Keratinocyte (primary cell): ENCODE measurements at regions not wholly inside any gene's neighbourhood (a gene's known extent, or its start where the extent isn't known, plus 50 kb on each side); places are given as distances from the start of the nearest gene placed in this dataset.

Source experiments
- DNase-seq: peaks from one replicate; pipeline ENCODE4 v3.0.0-alpha.2; 2011; ENCODE audit warnings: low read depth, missing footprints, low spot score
- FAIRE-seq: peaks from 2 replicates; lab custom pipeline; 2011; peaks lifted over from hg19 to GRCh38; lab: Jason Lieb, UNC
- H2AFZ ChIP-seq: 2 replicates; pipeline ENCODE4 v1.6.0; 2012; ENCODE audit warnings: low read length, control low read depth, inconsistent platforms; ENCODE audit not compliant: control insufficient read depth
- H3K27ac ChIP-seq: 2 replicates; pipeline ENCODE4 v1.5.1; 2011; ENCODE audit warnings: low read length; ENCODE audit not compliant: control insufficient read depth, insufficient read depth
- H3K27me3 ChIP-seq: 3 replicates; pipeline ENCODE4 v1.6.0; 2011; ENCODE audit warnings: low read length; ENCODE audit not compliant: control insufficient read depth, insufficient read depth; ENCODE audit errors: extremely low read depth
- H3K36me3 ChIP-seq, 2 experiments: 2 replicates in 1 of 2; 3 replicates in 1 of 2; pipeline ENCODE4 v1.5.1; 2011; ENCODE audit warnings: low read length in 2 of 2, mild to moderate bottlenecking in 1 of 2; ENCODE audit not compliant: control insufficient read depth in 2 of 2, insufficient read depth in 2 of 2; ENCODE audit errors: extremely low read depth in 1 of 2
- H3K4me1 ChIP-seq: 3 replicates; pipeline ENCODE4 v1.5.1; 2011; ENCODE audit warnings: low read length; ENCODE audit not compliant: control insufficient read depth, insufficient read depth; ENCODE audit errors: extremely low read depth
- H3K4me2 ChIP-seq: 3 replicates; pipeline ENCODE4 v1.6.0; 2011; ENCODE audit warnings: low read depth, low read length; ENCODE audit not compliant: control insufficient read depth, insufficient read depth; ENCODE audit errors: extremely low read depth
- H3K4me3 ChIP-seq, 3 experiments: fragments of 200-600 bp in 1 of 3; sonication (generic) in 1 of 3; 2 replicates in 2 of 3; 3 replicates in 1 of 3; pipeline ENCODE4 v1.5.1; 2011 to 2016; ENCODE audit warnings: low read length in 3 of 3, mild to moderate bottlenecking in 3 of 3, control low read depth in 2 of 3, inconsistent platforms in 1 of 3, low read depth in 1 of 3, mixed read lengths in 1 of 3, mixed run types in 1 of 3, moderate library complexity in 1 of 3; ENCODE audit not compliant: control insufficient read depth in 2 of 3, insufficient read depth in 2 of 3; ENCODE audit errors: extremely low read depth in 1 of 3
- H3K79me2 ChIP-seq: 2 replicates; pipeline ENCODE4 v1.6.0; 2012; ENCODE audit warnings: low read length; ENCODE audit not compliant: control insufficient read depth, insufficient read depth
- H3K9ac ChIP-seq: 3 replicates; pipeline ENCODE4 v1.6.0; 2011; ENCODE audit warnings: low read length; ENCODE audit not compliant: control insufficient read depth, insufficient read depth; ENCODE audit errors: extremely low read depth
- H3K9me1 ChIP-seq: 3 replicates; pipeline ENCODE4 v1.6.0; 2011; ENCODE audit warnings: low read length; ENCODE audit not compliant: control insufficient read depth, insufficient read depth; ENCODE audit errors: extremely low read depth
- H3K9me3 ChIP-seq: 2 replicates; pipeline ENCODE4 v1.5.1; 2012; ENCODE audit warnings: low read depth, low read length; ENCODE audit not compliant: control insufficient read depth
- H4K20me1 ChIP-seq: 3 replicates; pipeline ENCODE4 v1.6.0; 2011; ENCODE audit warnings: low read length; ENCODE audit not compliant: control insufficient read depth, insufficient read depth; ENCODE audit errors: extremely low read depth
- EZH2 ChIP-seq: IDR thresholded peaks from one replicate; pipeline ENCODE4 v1.6.1; 2012; ENCODE audit warnings: inconsistent platforms, mild to moderate bottlenecking, low read length, moderate library complexity
- dilution Hi-C: fragments of 300-500 bp; cut with MboI; formaldehyde crosslinking; loops from one replicate; pipeline ENCODE4 v1.7.0; 2020; ENCODE audit warnings: low sequenced_read_pairs; ENCODE audit not compliant: extremely low pct_ligation_motif_present
- TF ChIP-seq, protein P1 (sequence below), 3 experiments: IDR thresholded peaks in 1 of 3; conservative IDR thresholded peaks in 1 of 3; optimal IDR thresholded peaks in 1 of 3; 2 replicates in 2 of 3; 3 replicates in 1 of 3; pipeline versions ENCODE3 to v1.5.1; 2011; ENCODE audit warnings: low read length in 3 of 3, mild to moderate bottlenecking in 3 of 3, moderate library complexity in 2 of 3, control low read depth in 1 of 3, inconsistent platforms in 1 of 3; ENCODE audit not compliant: insufficient read depth in 2 of 3; ENCODE audit errors: extremely low read depth in 1 of 3

DNA sequence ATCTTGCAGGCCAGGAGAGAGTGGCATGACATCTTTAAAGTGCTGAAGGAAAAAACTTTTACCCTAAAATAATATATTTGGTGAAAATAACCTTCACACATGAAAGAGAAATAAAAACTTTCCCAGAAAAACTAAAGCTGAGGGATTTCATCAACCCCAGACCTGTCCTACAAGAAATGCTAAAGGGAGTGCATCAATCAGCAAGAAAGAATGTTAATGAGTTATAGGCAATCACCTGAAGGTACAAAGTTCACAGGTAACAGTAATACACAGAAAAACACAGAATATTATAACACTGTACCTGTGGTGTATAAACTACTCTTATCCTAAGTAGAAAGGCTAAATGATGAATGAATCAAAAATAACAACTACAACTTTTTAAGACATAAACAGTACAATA lies 249.2 kb upstream of the PKN2 start:
- Histone ChIP-seq H3K9me3 (no peaks in the 10 kb centered on the region), H3K4me1 (no peaks in the 10 kb centered on the region), H3K9ac (no peak overlapping the region), H4K20me1 (no peaks in the 10 kb centered on the region), H3K4me2 (no peak overlapping the region), H2AFZ (no peak overlapping the region), H3K27me3 (no peaks in the 10 kb centered on the region), H3K79me2 (no peaks in the 10 kb centered on the region), H3K9me1 (no peaks in the 10 kb centered on the region), H3K36me3 (no peaks in the 10 kb centered on the region), H3K27ac (no peak overlapping the region), H3K4me3 (no peak overlapping the region)
- TF ChIP-seq, protein P1, sequence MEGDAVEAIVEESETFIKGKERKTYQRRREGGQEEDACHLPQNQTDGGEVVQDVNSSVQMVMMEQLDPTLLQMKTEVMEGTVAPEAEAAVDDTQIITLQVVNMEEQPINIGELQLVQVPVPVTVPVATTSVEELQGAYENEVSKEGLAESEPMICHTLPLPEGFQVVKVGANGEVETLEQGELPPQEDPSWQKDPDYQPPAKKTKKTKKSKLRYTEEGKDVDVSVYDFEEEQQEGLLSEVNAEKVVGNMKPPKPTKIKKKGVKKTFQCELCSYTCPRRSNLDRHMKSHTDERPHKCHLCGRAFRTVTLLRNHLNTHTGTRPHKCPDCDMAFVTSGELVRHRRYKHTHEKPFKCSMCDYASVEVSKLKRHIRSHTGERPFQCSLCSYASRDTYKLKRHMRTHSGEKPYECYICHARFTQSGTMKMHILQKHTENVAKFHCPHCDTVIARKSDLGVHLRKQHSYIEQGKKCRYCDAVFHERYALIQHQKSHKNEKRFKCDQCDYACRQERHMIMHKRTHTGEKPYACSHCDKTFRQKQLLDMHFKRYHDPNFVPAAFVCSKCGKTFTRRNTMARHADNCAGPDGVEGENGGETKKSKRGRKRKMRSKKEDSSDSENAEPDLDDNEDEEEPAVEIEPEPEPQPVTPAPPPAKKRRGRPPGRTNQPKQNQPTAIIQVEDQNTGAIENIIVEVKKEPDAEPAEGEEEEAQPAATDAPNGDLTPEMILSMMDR (optimal IDR thresholded peaks at IDR 0.05 in 1 of 3, IDR thresholded peaks at IDR 0.05 in 1 of 3, conservative IDR thresholded peaks at IDR 0.05 in 1 of 3; ENCODE audit: extremely low read depth in 1 of 3, insufficient read depth in 2 of 3, low read length in 3 of 3) = no peak
- no peak for TF ChIP-seq EZH2
- dilution Hi-C loops = no loop called here
- FAIRE-seq (no peak), DNase-seq (no peak)

DNA sequence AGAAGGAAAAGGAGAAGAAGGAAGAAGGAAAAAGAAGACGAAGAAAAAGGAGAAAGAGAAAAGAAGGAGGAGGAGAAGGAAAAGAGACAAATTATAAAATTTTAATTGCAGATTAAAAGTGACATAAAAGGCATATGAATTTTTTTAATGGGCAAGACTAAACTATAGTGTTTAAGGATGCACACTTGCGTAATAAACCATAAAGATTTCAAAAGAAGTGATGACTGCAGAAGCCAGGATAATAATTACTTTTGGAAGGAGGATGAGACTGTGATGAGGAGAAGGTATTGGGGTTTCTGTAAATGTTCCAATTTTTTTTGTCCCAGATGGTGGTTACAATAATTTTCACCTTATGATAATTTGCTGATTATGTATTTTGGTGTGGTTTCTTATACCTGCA lies 243.1 kb upstream of the PKN2 start:
- no peak for DNase-seq
- Histone ChIP-seq H4K20me1 (no peaks in the 10 kb centered on the region), H3K36me3 (no peaks in the 10 kb centered on the region), H3K9me3 (no peaks in the 10 kb centered on the region), H3K4me2 (no peak overlapping the region), H3K79me2 (no peaks in the 10 kb centered on the region), H3K4me3 (no peak overlapping the region), H2AFZ (no peak overlapping the region), H3K9me1 (no peaks in the 10 kb centered on the region), H3K4me1 (no peaks in the 10 kb centered on the region), H3K27ac (no peak overlapping the region), H3K9ac (no peak overlapping the region), H3K27me3 (no peaks in the 10 kb centered on the region)
- TF ChIP-seq, protein P1 (optimal IDR thresholded peaks at IDR 0.05 in 1 of 3, IDR thresholded peaks at IDR 0.05 in 1 of 3, conservative IDR thresholded peaks at IDR 0.05 in 1 of 3; ENCODE audit: extremely low read depth in 1 of 3, insufficient read depth in 2 of 3, low read length in 3 of 3) = no peak
- no peak for TF ChIP-seq EZH2
- dilution Hi-C loops = no loop called here
- no peak for FAIRE-seq
